ENCODE measurements at regions not wholly inside any gene's neighbourhood (a gene's known extent, or its start where the extent isn't known, plus 50 kb on each side); places are given as distances from the start of the nearest gene placed in this dataset.
"Not testable (repeated sequence)": the region's sequence is repeated elsewhere in the genome, so short reads cannot be mapped to it uniquely, and the experiment has no call there.

GRCh38 chr2:234558642-234559041 is 61.8 kb upstream of the ARL4C start:
- DNase-seq (ENCODE audit: low read depth): no peak

- no peak for DNase-seq (ENCODE audit: low read depth)
Measured at GRCh38 chr2:234556848-234557573, 60.1 kb upstream of the ARL4C start.

GRCh38 chr2:234555616-234556249 is 58.9 kb upstream of the ARL4C start:
- DNase-seq (ENCODE audit: low read depth): no peak

- no peak for DNase-seq (ENCODE audit: low read depth)
Measured at GRCh38 chr2:234555161-234555560, 58.3 kb upstream of the ARL4C start.

- DNase-seq (ENCODE audit: low read depth): not testable (repeated sequence)
Measured at GRCh38 chr2:234553223-234553622, 56.3 kb upstream of the ARL4C start.

GRCh38 chr2:234550511-234551107 is 53.7 kb upstream of the ARL4C start:
- DNase-seq (ENCODE audit: low read depth): peak; percentile 10

GRCh38 chr2:234550056-234550455 is 53.2 kb upstream of the ARL4C start:
- DNase-seq (ENCODE audit: low read depth): no peak

- DNase-seq (ENCODE audit: low read depth): no peak
Measured at GRCh38 chr2:234548695-234549420, 52.0 kb upstream of the ARL4C start.

GRCh38 chr2:234546770-234547169 is 49.9 kb upstream of the ARL4C start:
- DNase-seq (ENCODE audit: low read depth): no peak
